ENCODE measurements at regions not wholly inside any gene's neighbourhood (a gene's known extent, or its start where the extent isn't known, plus 50 kb on each side); places are given as distances from the start of the nearest gene placed in this dataset.

DNA sequence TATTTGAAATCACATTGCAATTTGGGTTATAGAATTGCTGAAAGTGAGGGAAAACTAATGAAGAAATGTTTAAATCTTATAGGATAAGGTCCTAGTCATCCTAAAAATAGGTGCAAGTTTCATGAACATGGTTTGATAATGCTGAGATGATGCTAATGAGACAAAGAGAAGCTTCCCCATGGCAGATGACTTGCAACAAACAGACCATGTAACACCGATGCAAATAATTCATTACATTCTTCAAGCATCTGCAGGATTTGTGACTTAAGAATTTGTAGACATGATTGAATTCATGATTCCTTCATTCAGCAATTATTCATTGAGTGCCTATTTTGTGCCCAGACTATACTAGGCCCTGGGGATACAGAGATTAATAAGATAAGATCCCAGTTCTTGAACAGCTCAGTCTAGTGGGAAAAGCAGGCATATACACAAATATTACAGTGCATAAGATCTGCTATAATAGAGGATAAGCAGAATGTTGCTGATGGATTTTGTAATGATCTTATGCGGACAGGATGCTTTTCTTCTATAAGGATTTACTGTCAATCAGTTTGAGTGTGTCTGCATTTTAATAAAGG lies 367.9 kb upstream of the GBE1 start (continued):
- TF ChIP-seq PHB (CRISPR knock-in tag; IDR thresholded peaks at IDR 0.05) (no peak), PYGO2 (tag; IDR thresholded peaks at IDR 0.05) (no peak), BHLHE40 (IDR thresholded peaks at IDR 0.05; ENCODE audit: low read length) (no peak), FOXJ3 (CRISPR knock-in tag; IDR thresholded peaks at IDR 0.05) (no peak), ARNT (IDR thresholded peaks at IDR 0.05) (no peak), KDM4B (IDR thresholded peaks at IDR 0.05; ENCODE audit: borderline replicate concordance in 2 of 2, low read depth in 1 of 2) (no peak), ERF (CRISPR knock-in tag; IDR thresholded peaks at IDR 0.05) (no peak), ZNF75A (CRISPR knock-in tag; IDR thresholded peaks at IDR 0.05) (no peak), ZNF253 (CRISPR knock-in tag; conservative IDR thresholded peaks at IDR 0.05) (no peak)
- TF ChIP-seq, protein P1, sequence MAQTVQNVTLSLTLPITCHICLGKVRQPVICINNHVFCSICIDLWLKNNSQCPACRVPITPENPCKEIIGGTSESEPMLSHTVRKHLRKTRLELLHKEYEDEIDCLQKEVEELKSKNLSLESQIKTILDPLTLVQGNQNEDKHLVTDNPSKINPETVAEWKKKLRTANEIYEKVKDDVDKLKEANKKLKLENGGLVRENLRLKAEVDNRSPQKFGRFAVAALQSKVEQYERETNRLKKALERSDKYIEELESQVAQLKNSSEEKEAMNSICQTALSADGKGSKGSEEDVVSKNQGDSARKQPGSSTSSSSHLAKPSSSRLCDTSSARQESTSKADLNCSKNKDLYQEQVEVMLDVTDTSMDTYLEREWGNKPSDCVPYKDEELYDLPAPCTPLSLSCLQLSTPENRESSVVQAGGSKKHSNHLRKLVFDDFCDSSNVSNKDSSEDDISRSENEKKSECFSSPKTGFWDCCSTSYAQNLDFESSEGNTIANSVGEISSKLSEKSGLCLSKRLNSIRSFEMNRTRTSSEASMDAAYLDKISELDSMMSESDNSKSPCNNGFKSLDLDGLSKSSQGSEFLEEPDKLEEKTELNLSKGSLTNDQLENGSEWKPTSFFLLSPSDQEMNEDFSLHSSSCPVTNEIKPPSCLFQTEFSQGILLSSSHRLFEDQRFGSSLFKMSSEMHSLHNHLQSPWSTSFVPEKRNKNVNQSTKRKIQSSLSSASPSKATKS (CRISPR knock-in tag; IDR thresholded peaks at IDR 0.05): no peak
- TF ChIP-seq, protein P2, sequence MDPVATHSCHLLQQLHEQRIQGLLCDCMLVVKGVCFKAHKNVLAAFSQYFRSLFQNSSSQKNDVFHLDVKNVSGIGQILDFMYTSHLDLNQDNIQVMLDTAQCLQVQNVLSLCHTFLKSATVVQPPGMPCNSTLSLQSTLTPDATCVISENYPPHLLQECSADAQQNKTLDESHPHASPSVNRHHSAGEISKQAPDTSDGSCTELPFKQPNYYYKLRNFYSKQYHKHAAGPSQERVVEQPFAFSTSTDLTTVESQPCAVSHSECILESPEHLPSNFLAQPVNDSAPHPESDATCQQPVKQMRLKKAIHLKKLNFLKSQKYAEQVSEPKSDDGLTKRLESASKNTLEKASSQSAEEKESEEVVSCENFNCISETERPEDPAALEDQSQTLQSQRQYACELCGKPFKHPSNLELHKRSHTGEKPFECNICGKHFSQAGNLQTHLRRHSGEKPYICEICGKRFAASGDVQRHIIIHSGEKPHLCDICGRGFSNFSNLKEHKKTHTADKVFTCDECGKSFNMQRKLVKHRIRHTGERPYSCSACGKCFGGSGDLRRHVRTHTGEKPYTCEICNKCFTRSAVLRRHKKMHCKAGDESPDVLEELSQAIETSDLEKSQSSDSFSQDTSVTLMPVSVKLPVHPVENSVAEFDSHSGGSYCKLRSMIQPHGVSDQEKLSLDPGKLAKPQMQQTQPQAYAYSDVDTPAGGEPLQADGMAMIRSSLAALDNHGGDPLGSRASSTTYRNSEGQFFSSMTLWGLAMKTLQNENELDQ (CRISPR knock-in tag; IDR thresholded peaks at IDR 0.05; ENCODE audit: borderline replicate concordance): no peak
- TF ChIP-seq, protein P3, sequence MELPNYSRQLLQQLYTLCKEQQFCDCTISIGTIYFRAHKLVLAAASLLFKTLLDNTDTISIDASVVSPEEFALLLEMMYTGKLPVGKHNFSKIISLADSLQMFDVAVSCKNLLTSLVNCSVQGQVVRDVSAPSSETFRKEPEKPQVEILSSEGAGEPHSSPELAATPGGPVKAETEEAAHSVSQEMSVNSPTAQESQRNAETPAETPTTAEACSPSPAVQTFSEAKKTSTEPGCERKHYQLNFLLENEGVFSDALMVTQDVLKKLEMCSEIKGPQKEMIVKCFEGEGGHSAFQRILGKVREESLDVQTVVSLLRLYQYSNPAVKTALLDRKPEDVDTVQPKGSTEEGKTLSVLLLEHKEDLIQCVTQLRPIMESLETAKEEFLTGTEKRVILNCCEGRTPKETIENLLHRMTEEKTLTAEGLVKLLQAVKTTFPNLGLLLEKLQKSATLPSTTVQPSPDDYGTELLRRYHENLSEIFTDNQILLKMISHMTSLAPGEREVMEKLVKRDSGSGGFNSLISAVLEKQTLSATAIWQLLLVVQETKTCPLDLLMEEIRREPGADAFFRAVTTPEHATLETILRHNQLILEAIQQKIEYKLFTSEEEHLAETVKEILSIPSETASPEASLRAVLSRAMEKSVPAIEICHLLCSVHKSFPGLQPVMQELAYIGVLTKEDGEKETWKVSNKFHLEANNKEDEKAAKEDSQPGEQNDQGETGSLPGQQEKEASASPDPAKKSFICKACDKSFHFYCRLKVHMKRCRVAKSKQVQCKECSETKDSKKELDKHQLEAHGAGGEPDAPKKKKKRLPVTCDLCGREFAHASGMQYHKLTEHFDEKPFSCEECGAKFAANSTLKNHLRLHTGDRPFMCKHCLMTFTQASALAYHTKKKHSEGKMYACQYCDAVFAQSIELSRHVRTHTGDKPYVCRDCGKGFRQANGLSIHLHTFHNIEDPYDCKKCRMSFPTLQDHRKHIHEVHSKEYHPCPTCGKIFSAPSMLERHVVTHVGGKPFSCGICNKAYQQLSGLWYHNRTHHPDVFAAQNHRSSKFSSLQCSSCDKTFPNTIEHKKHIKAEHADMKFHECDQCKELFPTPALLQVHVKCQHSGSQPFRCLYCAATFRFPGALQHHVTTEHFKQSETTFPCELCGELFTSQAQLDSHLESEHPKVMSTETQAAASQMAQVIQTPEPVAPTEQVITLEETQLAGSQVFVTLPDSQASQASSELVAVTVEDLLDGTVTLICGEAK (IDR thresholded peaks at IDR 0.05): no peak
- TF ChIP-seq, protein P3 (CRISPR knock-in tag; IDR thresholded peaks at IDR 0.05): no peak
- TF ChIP-seq, protein P4, sequence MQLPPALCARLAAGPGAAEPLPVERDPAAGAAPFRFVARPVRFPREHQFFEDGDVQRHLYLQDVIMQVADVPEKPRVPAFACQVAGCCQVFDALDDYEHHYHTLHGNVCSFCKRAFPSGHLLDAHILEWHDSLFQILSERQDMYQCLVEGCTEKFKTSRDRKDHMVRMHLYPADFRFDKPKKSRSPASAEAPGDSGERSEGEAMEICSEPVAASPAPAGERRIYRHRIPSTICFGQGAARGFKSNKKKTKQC (CRISPR knock-in tag; IDR thresholded peaks at IDR 0.05): no peak
